Testis (tissue), 2 donors: ENCODE measurements at regions not wholly inside any gene's neighbourhood (a gene's known extent, or its start where the extent isn't known, plus 50 kb on each side); places are given as distances from the start of the nearest gene placed in this dataset.

Source experiments
- DNase-seq: peaks from one replicate; pipeline ENCODE4 v3.0.0-alpha.2; 2019
- H3K27ac ChIP-seq, 2 donors: fragments of 200-600 bp; sonication (generic); one replicate each; pipeline ENCODE4 v1.5.1; 2019
- H3K27me3 ChIP-seq: fragments of 200-600 bp; sonication (generic); one replicate; pipeline ENCODE4 v1.5.1; 2019
- H3K36me3 ChIP-seq: fragments of 200-600 bp; sonication (generic); one replicate; pipeline ENCODE4 v1.5.1; 2017; ENCODE audit warnings: low read depth; ENCODE audit errors: missing control alignments
- H3K4me1 ChIP-seq: fragments of 200-600 bp; sonication (generic); one replicate; pipeline ENCODE4 v1.5.1; 2019
- H3K4me3 ChIP-seq, 2 donors: fragments of 200-600 bp; sonication (generic); one replicate each; pipeline ENCODE4 v1.5.1; 2017 to 2019
- H3K9me3 ChIP-seq: fragments of 200-600 bp; sonication (generic); one replicate; pipeline ENCODE4 v1.5.1; 2017
- CTCF ChIP-seq, 3 experiments: fragments of 450-650 bp in 2 of 3; fragments of 200-600 bp in 1 of 3; sonication (generic) in 1 of 3; IDR thresholded peaks; one replicate each; pipeline ENCODE4 v1.5.1; 2016 to 2019; ENCODE audit warnings: antibody characterized with exemption in 3 of 3, mild to moderate bottlenecking in 2 of 3, moderate library complexity in 1 of 3
- POLR2A ChIP-seq: fragments of 450-650 bp; IDR thresholded peaks from one replicate; pipeline ENCODE4 v1.6.1; 2017; ENCODE audit warnings: antibody characterized with exemption, mild to moderate bottlenecking, moderate library complexity
- WGBS, 2 donors: methylation state at CpG; one replicate each; pipeline ENCODE4 v1.1.5; 2018; 5-methylcytosine and 5-hydroxymethylcytosine counted together
- intact Hi-C: fragments of 100-400 bp; cut with DNase I; formaldehyde crosslinking; loops from one replicate; pipeline ENCODE4 v1.15.1; 2023; ENCODE audit warnings: low total_unique reads

GRCh38 chr21:15333951-15334350, 269.2 kb upstream of the NRIP1 start:
- no peaks in the 10 kb centered on the region for H3K27me3 ChIP-seq
- WGBS, 2 donors: 90 to 97% methylated on average over 2 of the region's 2 CpGs
- H3K36me3 ChIP-seq: no peaks in the 10 kb centered on the region
- DNase-seq: no peak
- H3K4me1 ChIP-seq: no peaks in the 10 kb centered on the region
- intact Hi-C loops: no loop called here
- no peak for TF ChIP-seq POLR2A
- no peak overlapping the region for H3K27ac ChIP-seq
- no peaks in the 10 kb centered on the region for H3K9me3 ChIP-seq
- H3K4me3 ChIP-seq: no peak overlapping the region

GRCh38 chr21:15343066-15343465, 278.3 kb upstream of the NRIP1 start:
- 38 to 41% methylated on average over 1 of the region's 1 CpG for WGBS, 2 donors
- no peak for DNase-seq
- no peaks in the 10 kb centered on the region for H3K36me3 ChIP-seq
- H3K4me1 ChIP-seq: no peaks in the 10 kb centered on the region
- intact Hi-C loops: no loop called here
- H3K27me3 ChIP-seq: no peaks in the 10 kb centered on the region
- TF ChIP-seq CTCF (IDR thresholded peaks at IDR 0.05) (no peak), POLR2A (no peak)
- no peak overlapping the region for H3K4me3 ChIP-seq
- H3K27ac ChIP-seq: no peak overlapping the region
- no peaks in the 10 kb centered on the region for H3K9me3 ChIP-seq

GRCh38 chr21:15352009-15352408, 287.2 kb upstream of the NRIP1 start:
- H3K27ac ChIP-seq: no peak overlapping the region
- H3K9me3 ChIP-seq: no peaks in the 10 kb centered on the region
- H3K27me3 ChIP-seq: no peaks in the 10 kb centered on the region
- no peak for DNase-seq
- H3K4me3 ChIP-seq: no peak overlapping the region
- peaks cover 4% of the 10 kb centered on the region for H3K4me1 ChIP-seq
- no peaks in the 10 kb centered on the region for H3K36me3 ChIP-seq
- intact Hi-C loops: no loop called here
- TF ChIP-seq CTCF (IDR thresholded peaks at IDR 0.05) (no peak), POLR2A (no peak)
- WGBS, 2 donors: 63% methylated on average over 7 of the region's 7 CpGs

GRCh38 chr21:15353546-15353945, 288.7 kb upstream of the NRIP1 start:
- TF ChIP-seq CTCF (IDR thresholded peaks at IDR 0.05) (no peak), POLR2A (no peak)
- H3K27me3 ChIP-seq: no peaks in the 10 kb centered on the region
- WGBS, 2 donors: 76 to 84% methylated on average over 1 of the region's 1 CpG
- H3K9me3 ChIP-seq: no peaks in the 10 kb centered on the region
- H3K4me3 ChIP-seq: no peak overlapping the region
- no peak for DNase-seq
- intact Hi-C loops: no loop called here
- H3K36me3 ChIP-seq: no peaks in the 10 kb centered on the region
- H3K4me1 ChIP-seq: peaks cover 4% of the 10 kb centered on the region
- H3K27ac ChIP-seq: no peak overlapping the region

GRCh38 chr21:15354516-15354915, 289.7 kb upstream of the NRIP1 start:
- intact Hi-C loops: no loop called here
- 44 to 45% methylated on average over 3 of the region's 3 CpGs for WGBS, 2 donors
- H3K27me3 ChIP-seq: no peaks in the 10 kb centered on the region
- H3K36me3 ChIP-seq: no peaks in the 10 kb centered on the region
- H3K4me3 ChIP-seq: no peak overlapping the region
- no peak overlapping the region for H3K27ac ChIP-seq
- TF ChIP-seq POLR2A (no peak), CTCF (IDR thresholded peaks at IDR 0.05) (no peak)
- H3K4me1 ChIP-seq: peaks cover 4% of the 10 kb centered on the region
- no peaks in the 10 kb centered on the region for H3K9me3 ChIP-seq
- no peak for DNase-seq
